Activated naive CD4-positive, alpha-beta T cell treated with anti-CD3 and anti-CD28 coated beads, Interleukin-2, amount 10 ng/mL, durations not matched to agents 7 days and 5 days (primary cell): ENCODE measurements at regions not wholly inside any gene's neighbourhood (a gene's known extent, or its start where the extent isn't known, plus 50 kb on each side); places are given as distances from the start of the nearest gene placed in this dataset.
"Not testable (repeated sequence)": the region's sequence is repeated elsewhere in the genome, so short reads cannot be mapped to it uniquely, and the experiment has no call there.

Experiments
- CTCF ChIA-PET: fragments of 350-600 bp; sonication (Branson Sonifier 250); formaldehyde crosslinking; loops from one replicate; lab custom pipeline; 2021; ENCODE audit warnings: antibody characterized with exemption; lab: Charles Lee
- DNase-seq: peaks from one replicate; pipeline ENCODE4 v3.0.0-alpha.2; 2020
- H3K27ac Mint-ChIP-seq: one replicate; pipeline ENCODE4 v1.8.0; 2021; ENCODE audit warnings: mild to moderate bottlenecking, moderate library complexity, mixed read lengths
- H3K27me3 Mint-ChIP-seq: one replicate; pipeline ENCODE4 v1.8.0; 2021; ENCODE audit warnings: mild to moderate bottlenecking, mixed read lengths
- H3K36me3 Mint-ChIP-seq: one replicate; pipeline ENCODE4 v1.8.0; 2021; ENCODE audit warnings: mixed read lengths
- H3K4me1 Mint-ChIP-seq: one replicate; pipeline ENCODE4 v1.8.0; 2021; ENCODE audit warnings: mixed read lengths
- H3K4me3 Mint-ChIP-seq: one replicate; pipeline ENCODE4 v1.8.0; 2021; ENCODE audit warnings: mild to moderate bottlenecking, moderate library complexity, mixed read lengths
- H3K9me3 Mint-ChIP-seq: one replicate; pipeline ENCODE4 v1.8.0; 2021; ENCODE audit warnings: mixed read lengths

DNA sequence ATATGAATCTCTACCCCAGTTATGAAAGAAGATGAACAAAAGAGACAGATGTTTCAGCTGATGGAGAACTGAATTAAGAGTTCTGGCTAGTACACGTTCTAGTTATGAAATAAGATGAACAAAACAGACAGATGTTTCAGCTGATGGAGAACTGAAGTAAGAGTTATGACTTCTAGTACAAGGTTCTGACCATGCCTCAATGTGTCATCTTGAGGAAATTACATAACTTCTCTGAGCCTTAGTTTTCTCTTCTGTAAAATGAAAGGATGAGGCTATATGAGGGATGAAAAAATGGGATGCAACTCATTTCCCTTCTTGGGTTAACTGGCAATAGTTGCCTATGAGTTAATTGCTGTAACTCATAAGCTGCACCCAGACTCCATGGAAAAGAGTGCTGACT lies 92.9 kb upstream of the WDR75 start:
- peaks cover under 1% of the 10 kb centered on the region for H3K9me3 Mint-ChIP-seq
- CTCF ChIA-PET: interaction anchor here (0.6 to 2.0 kb wide), 2 partner anchors 205 to 225 kb away, joined by 3 to 9 read pairs; no protein-coding TSS in a partner anchor
- peaks cover 16% of the 10 kb centered on the region for H3K4me1 Mint-ChIP-seq
- DNase-seq: no peak
- H3K36me3 Mint-ChIP-seq: no peaks in the 10 kb centered on the region
- no peaks in the 10 kb centered on the region for H3K27me3 Mint-ChIP-seq
- no peak overlapping the region for H3K27ac Mint-ChIP-seq
- no peak overlapping the region for H3K4me3 Mint-ChIP-seq

DNA sequence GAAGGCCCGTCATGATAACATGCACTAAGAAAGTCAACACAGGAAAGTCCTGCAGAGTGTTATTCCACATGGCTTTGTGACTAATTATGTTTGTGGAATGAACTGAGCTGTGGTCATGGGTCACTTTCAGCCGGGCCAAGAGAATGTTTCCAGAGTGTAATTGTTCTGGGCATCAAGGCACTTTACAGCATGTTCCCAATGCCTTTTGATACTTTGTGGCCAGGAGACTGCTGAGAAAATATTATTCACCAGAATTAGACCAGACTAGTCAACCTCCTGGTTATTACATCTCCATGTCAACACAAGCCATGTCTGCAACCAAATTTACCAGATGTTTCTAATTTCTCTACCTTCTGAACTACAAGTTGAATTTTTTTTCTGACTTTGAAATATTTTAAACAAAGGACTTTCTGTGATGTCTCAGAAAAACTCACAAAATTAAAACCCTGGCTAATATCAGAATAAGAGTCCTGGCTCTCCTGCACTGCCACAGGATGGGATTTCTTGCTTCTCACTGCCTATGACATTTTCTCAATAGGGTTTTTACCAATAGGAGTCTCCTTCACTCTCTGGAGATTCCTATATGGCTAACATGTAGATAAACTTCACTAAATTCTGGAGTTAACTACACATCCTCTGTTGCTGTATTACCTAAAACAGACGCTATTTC lies 90.6 kb upstream of the WDR75 start:
- no peaks in the 10 kb centered on the region for H3K36me3 Mint-ChIP-seq
- H3K4me3 Mint-ChIP-seq: no peak overlapping the region
- H3K27me3 Mint-ChIP-seq: no peaks in the 10 kb centered on the region
- H3K27ac Mint-ChIP-seq: no peak overlapping the region
- H3K9me3 Mint-ChIP-seq: peaks cover 2% of the 10 kb centered on the region
- CTCF ChIA-PET: interaction anchor here (0.7 kb wide), 1 partner anchor 1889 kb away, joined by 3 read pairs; no protein-coding TSS in a partner anchor
- H3K4me1 Mint-ChIP-seq: peaks cover 16% of the 10 kb centered on the region
- no peak for DNase-seq

DNA sequence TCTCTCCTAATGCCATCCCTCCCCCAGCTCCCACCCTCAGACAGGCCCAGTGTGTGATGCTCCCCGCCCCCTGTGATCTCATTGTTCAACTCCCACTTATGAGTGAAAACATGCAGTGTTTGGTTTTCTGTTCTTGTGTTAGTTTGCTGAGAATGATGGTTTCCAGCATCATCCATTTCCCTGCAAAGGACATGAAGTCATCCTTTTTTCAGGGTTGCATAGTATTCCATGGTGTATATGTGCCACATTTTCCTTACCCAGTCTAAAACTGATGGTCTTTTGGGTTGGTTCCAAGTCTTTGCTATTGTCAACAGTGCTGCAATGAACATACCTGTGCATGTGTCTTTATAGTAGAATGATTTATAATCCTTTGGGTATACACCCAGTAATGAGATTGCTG lies 89.3 kb upstream of the WDR75 start:
- DNase-seq, H3K36me3 Mint-ChIP-seq, H3K27me3 Mint-ChIP-seq, H3K27ac Mint-ChIP-seq, H3K9me3 Mint-ChIP-seq, H3K4me3 Mint-ChIP-seq, CTCF ChIA-PET: not testable (repeated sequence)
- H3K4me1 Mint-ChIP-seq: peaks cover 12% of the 10 kb centered on the region

DNA sequence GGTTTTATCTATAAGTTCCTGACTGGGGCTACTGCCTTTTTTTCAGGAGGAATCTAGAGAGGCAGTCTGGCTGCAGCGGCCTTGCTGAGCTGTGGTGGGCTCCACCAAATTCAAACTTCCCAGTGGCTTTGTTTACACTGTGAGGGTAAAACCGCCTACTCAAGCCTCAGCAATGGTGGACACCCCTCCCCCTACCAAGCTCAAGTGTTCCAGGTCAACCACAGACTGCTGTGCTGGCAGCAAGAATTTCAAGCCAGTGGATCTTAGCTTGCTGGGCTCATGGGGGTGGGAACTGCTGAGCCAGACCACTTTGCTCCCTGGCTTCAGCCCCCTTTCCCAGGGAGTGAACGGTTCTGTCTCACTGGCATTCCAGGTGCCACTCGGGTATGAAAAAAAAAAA lies 83.9 kb upstream of the WDR75 start:
- H3K9me3 Mint-ChIP-seq, H3K27me3 Mint-ChIP-seq, H3K4me1 Mint-ChIP-seq, H3K27ac Mint-ChIP-seq, H3K36me3 Mint-ChIP-seq, H3K4me3 Mint-ChIP-seq, DNase-seq: not testable (repeated sequence)
- CTCF ChIA-PET: interaction anchor here (0.9 kb wide), 1 partner anchor 20 kb away, joined by 3 read pairs; no protein-coding TSS in a partner anchor

DNA sequence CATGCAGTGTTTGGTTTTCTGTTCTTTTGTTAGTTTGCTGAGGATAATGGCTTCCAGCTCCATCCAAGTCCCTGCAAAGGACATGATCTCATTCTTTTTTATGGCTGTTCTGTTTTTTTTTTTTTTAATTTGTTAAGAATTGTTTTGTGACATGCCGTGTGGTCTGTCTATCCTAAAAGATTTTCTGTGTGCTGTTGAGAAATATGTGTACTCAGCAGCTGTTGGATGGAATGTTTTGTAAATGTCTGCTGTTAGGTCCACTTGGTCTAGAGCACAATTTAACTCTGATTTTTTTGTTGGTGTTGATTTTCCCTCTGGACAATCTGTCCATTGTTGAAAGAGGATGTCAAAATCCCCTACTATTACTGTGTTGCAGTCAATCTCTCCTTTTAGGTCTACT lies 80.4 kb upstream of the WDR75 start:
- no peak for DNase-seq
- no peaks in the 10 kb centered on the region for H3K4me1 Mint-ChIP-seq

DNA sequence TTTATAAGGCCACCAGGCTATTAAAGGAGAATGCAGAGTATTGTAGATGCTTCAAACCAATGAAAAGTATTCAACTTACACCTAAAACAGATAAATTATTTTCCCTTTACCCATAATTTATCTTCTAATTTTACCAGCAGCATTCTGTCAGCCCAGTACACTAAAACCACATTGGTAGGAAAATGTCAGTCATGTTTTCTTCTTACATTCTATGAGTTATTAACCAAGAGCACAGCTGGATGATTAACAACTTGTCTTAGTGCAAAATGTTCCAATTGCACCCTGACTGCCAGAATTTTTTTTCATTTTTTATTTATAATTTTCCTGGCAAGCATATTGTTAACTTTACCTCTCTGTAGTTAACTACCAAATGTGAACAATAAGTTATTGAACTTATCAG lies 79.0 kb upstream of the WDR75 start:
- CTCF ChIA-PET: no interaction called here

More for the DNA sequence above, 80.4 kb upstream of the WDR75 start:
- Mint-ChIP-seq H3K36me3 (no peaks in the 10 kb centered on the region), H3K4me3 (no peak overlapping the region), H3K27me3 (no peaks in the 10 kb centered on the region), H3K27ac (no peak overlapping the region), H3K9me3 (peaks cover 1% of the 10 kb centered on the region)
- CTCF ChIA-PET: no interaction called here

DNA sequence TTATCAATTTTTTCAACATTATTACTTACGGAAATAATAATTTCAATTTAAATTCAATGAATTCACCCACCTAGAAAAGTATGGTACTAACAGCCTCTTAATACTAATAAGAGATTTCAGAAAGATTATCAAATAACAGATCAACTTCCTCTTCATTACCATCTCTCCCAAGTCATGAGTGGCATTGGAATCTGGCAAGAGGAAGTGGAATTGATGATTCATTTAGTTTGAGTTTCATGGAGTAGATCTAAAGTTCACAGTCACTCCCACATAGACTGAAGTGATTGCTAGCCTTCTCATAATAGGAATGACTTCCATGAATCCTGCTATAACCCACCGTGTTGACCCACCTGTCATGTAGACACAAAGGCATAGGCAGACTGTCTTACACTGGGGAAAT lies 77.7 kb upstream of the WDR75 start:
- no peaks in the 10 kb centered on the region for H3K36me3 Mint-ChIP-seq
- H3K27me3 Mint-ChIP-seq: no peaks in the 10 kb centered on the region
- H3K4me1 Mint-ChIP-seq: no peaks in the 10 kb centered on the region
- no peak overlapping the region for H3K27ac Mint-ChIP-seq
- no peak for DNase-seq
- CTCF ChIA-PET: no interaction called here
- H3K9me3 Mint-ChIP-seq: peaks cover 1% of the 10 kb centered on the region
- no peak overlapping the region for H3K4me3 Mint-ChIP-seq

More for the DNA sequence above, 79.0 kb upstream of the WDR75 start:
- no peaks in the 10 kb centered on the region for H3K36me3 Mint-ChIP-seq
- no peaks in the 10 kb centered on the region for H3K4me1 Mint-ChIP-seq
- DNase-seq: no peak
- no peak overlapping the region for H3K4me3 Mint-ChIP-seq
- H3K9me3 Mint-ChIP-seq: peaks cover 1% of the 10 kb centered on the region
- no peaks in the 10 kb centered on the region for H3K27me3 Mint-ChIP-seq
- H3K27ac Mint-ChIP-seq: no peak overlapping the region

DNA sequence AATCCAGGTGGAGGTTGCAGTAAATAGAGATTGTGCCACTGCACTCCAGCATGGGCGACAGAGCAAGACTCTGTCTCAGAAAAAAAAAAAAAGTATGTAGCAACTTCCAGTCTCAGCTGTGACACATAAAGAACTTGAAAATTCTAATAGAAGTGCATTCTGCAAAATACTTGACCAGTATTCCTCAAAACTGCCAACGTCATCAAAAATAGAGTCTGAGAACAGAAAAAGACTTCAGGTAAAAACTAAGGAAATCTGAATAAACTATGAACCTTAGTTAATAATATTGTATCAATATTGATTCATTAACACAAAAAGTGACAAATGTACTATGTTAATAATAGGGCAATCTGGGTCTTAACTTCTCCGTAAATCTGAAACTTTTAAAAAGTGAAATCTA lies 76.7 kb upstream of the WDR75 start:
- H3K4me3 Mint-ChIP-seq: no peak overlapping the region
- no peak for DNase-seq
- H3K27me3 Mint-ChIP-seq: no peaks in the 10 kb centered on the region
- CTCF ChIA-PET: interaction anchor here (1.4 kb wide), 1 partner anchor 201 kb away, joined by 3 read pairs; no protein-coding TSS in a partner anchor
- no peak overlapping the region for H3K27ac Mint-ChIP-seq
- no peaks in the 10 kb centered on the region for H3K4me1 Mint-ChIP-seq
- H3K9me3 Mint-ChIP-seq: peaks cover 1% of the 10 kb centered on the region
- no peaks in the 10 kb centered on the region for H3K36me3 Mint-ChIP-seq

DNA sequence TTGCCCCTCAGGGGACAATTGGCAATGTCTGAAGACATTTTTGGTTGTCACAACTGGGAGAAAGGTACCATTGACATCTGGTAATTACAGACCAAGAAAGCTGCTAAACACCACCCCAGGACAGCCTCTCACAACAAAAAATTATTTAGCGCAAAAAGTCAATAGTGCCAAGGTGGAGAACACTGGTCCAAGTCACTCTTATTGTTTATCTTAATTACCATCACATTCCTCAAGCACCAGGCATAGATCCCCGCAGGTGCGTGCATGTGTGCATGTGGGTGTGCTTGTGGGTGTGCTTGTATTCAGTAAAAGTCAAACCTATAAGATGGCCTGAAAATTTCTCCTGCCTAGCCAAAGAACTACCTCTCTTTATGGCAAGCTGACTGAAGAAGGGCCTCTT lies 74.9 kb upstream of the WDR75 start:
- DNase-seq: no peak
- Mint-ChIP-seq H3K4me1 (no peaks in the 10 kb centered on the region), H3K27me3 (no peaks in the 10 kb centered on the region), H3K4me3 (no peak overlapping the region), H3K9me3 (no peaks in the 10 kb centered on the region), H3K27ac (no peak overlapping the region), H3K36me3 (no peaks in the 10 kb centered on the region)
- CTCF ChIA-PET: interaction anchor here (0.8 to 1.6 kb wide), 2 partner anchors 23 to 224 kb away, joined by 4 to 8 read pairs; no protein-coding TSS in a partner anchor

DNA sequence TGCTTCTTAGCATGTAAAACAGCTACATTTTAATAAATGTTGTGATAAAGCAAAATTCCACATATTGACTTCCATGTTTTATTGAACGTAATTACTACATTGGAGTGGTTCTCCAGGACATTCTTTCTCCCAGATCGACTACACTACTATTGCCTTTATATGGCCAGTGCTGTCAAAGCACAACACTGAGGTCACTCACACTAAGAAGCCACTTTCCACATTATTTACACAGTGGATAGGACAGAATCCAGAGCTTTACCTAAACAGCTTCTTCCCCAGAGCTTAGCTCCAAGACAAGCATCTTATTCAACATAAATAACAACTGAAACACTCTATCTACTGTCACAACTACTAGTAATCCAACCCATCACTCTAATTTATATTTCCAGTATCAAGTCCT lies 73.9 kb upstream of the WDR75 start:
- H3K27me3 Mint-ChIP-seq: no peaks in the 10 kb centered on the region
- H3K9me3 Mint-ChIP-seq: no peaks in the 10 kb centered on the region
- no peaks in the 10 kb centered on the region for H3K36me3 Mint-ChIP-seq
- no peaks in the 10 kb centered on the region for H3K4me1 Mint-ChIP-seq
- H3K4me3 Mint-ChIP-seq: no peak overlapping the region
- no peak for DNase-seq
- CTCF ChIA-PET: no interaction called here
- no peak overlapping the region for H3K27ac Mint-ChIP-seq

DNA sequence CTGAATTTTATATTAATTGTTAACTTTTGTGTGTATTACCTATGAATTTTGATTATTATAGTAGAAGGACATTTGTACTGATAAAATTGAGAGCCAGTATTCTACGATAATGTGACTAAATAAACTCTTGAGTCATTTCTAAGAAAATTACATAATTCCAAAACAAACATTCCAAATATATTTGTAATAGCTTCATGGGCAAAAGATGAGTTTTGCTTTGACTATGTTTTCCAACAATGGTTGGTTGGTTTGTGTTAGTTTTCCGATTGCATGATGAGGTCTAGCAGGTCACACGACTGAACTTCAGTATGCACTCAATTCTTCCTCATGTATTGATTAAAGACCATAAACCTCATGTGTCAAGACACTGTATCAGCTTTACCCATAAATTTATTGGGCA lies 71.7 kb upstream of the WDR75 start:
- Mint-ChIP-seq H3K4me3 (no peak overlapping the region), H3K27ac (no peak overlapping the region), H3K9me3 (no peaks in the 10 kb centered on the region), H3K36me3 (no peaks in the 10 kb centered on the region), H3K27me3 (no peaks in the 10 kb centered on the region), H3K4me1 (no peaks in the 10 kb centered on the region)
- CTCF ChIA-PET: no interaction called here
- DNase-seq: no peak

DNA sequence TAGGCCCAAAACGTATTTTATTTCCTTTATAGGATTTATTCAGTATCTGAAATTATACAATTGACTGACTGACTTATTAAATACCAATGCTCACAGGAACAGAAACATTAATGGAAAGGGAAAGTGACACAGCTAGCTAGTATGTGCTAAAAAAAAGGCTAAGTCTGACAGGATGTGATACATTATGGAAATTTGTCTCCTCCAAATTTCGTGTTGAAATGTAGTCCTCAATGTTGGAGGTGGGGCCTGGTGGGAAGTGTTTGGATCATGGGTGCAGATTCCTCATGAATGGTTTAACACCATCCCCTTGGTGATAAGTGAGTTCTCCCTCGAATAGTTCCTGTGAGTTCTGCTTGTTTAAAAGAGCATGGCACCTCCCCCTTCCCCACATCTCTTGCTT lies 70.6 kb upstream of the WDR75 start:
- Mint-ChIP-seq H3K27me3 (no peaks in the 10 kb centered on the region), H3K36me3 (no peaks in the 10 kb centered on the region), H3K4me3 (no peak overlapping the region), H3K27ac (no peak overlapping the region), H3K4me1 (no peaks in the 10 kb centered on the region), H3K9me3 (no peaks in the 10 kb centered on the region)
- no peak for DNase-seq
- CTCF ChIA-PET: no interaction called here

DNA sequence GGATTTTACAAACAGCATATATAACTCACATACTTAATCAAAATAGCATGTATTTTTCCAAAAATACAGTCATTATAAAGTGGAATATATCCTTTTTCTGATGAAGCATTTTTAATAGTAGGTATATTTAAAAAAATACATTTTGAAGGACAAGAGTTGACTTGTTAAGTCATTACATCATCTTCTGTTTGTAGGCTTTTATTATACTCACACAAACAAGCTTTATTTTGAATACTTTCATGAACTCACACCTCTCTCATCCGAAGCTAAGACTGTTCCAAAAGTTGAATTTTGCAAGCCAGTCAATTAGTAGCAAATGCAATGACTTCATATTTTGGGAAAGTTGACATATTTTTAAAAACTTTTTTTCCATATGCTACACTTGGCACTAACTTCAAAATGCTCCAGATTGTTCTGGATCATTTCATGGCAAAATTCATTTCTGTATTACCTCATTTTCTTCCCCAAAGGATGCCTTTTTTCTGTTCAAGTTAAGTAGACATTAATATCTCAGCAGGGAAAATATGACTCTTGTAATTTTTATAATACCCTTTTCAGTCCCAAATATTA lies 68.5 kb upstream of the WDR75 start:
- no peak for DNase-seq
- H3K4me1 Mint-ChIP-seq: no peaks in the 10 kb centered on the region
- H3K9me3 Mint-ChIP-seq: no peaks in the 10 kb centered on the region
- H3K27me3 Mint-ChIP-seq: no peaks in the 10 kb centered on the region
- no peak overlapping the region for H3K4me3 Mint-ChIP-seq
- H3K36me3 Mint-ChIP-seq: no peaks in the 10 kb centered on the region
- CTCF ChIA-PET: interaction anchor here (1.1 kb wide), 1 partner anchor 230 kb away, joined by 3 read pairs; no protein-coding TSS in a partner anchor
- H3K27ac Mint-ChIP-seq: no peak overlapping the region

DNA sequence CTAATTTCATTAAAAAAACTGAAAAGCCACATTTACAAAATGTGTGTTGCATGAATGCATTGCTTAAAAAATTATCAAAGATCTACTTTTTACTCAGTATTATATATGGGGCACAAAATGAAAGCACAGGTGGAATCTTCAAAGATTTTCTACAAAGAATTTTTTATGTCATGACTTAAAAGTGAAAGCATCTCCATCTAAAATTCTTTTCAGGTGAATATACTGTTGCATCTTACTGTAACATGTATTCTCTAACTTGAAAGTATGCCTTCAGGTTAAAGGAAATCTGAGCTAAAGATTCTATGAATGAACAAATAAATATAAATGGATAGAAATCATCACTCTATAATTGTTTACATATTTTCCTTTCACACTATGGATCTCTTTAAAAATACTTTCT lies 66.8 kb upstream of the WDR75 start:
- H3K4me1 Mint-ChIP-seq: no peaks in the 10 kb centered on the region
- H3K27me3 Mint-ChIP-seq: no peaks in the 10 kb centered on the region
- DNase-seq: no peak
- no peak overlapping the region for H3K27ac Mint-ChIP-seq
- H3K9me3 Mint-ChIP-seq: no peaks in the 10 kb centered on the region
- H3K4me3 Mint-ChIP-seq: no peak overlapping the region
- CTCF ChIA-PET: no interaction called here
- H3K36me3 Mint-ChIP-seq: no peaks in the 10 kb centered on the region

DNA sequence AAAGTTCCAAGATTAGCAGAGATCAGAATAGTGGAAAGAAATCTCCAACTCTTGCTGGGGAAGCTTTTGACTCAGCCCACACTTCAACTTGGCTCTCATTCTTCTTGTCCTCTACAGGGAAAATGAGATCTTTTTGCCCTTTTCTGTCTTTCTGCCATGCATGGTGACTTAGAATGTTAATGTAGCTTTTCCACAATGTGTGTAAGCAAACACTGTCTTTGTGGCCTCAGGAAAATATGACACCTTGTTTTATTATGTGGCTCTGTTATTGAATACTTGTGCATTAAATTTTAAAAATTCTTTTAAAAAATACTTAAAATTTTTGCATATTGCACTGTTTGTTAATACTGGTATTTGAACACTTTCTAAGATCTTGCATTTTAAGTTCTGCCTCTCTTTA lies 65.4 kb upstream of the WDR75 start:
- CTCF ChIA-PET: no interaction called here

More for the DNA sequence above, 65.4 kb upstream of the WDR75 start:
- Mint-ChIP-seq H3K4me3 (no peak overlapping the region), H3K36me3 (no peaks in the 10 kb centered on the region), H3K4me1 (no peaks in the 10 kb centered on the region), H3K9me3 (no peaks in the 10 kb centered on the region), H3K27ac (no peak overlapping the region), H3K27me3 (no peaks in the 10 kb centered on the region)
- no peak for DNase-seq
